CD14-positive monocyte (primary cell): ENCODE measurements at regions not wholly inside any gene's neighbourhood (a gene's known extent, or its start where the extent isn't known, plus 50 kb on each side); places are given as distances from the start of the nearest gene placed in this dataset.

Experiments used
- DNase-seq, 3 donors: peaks; one replicate each; pipeline ENCODE4 v3.0.0-alpha.2; 2011 to 2022
- H2AFZ ChIP-seq: 2 replicates; pipeline ENCODE4 v1.6.0; 2012; ENCODE audit warnings: mild to moderate bottlenecking, low read depth, low read length, inconsistent platforms; ENCODE audit not compliant: insufficient read depth, poor library complexity, severe bottlenecking
- H3K27ac ChIP-seq, 2 donors: 1 replicate in 1 of 2; 2 replicates in 1 of 2; pipeline ENCODE4 v1.5.1; 2012 to 2013; ENCODE audit warnings: low read length in 2 of 2, control low read depth in 1 of 2, inconsistent platforms in 1 of 2, low read depth in 1 of 2, mild to moderate bottlenecking in 1 of 2
- H3K27me3 ChIP-seq, 2 donors: one replicate each; pipeline versions ENCODE4 v1.6.0 to v1.6.1; 2011 to 2013; ENCODE audit warnings: low read length in 2 of 2; ENCODE audit not compliant: control insufficient read depth in 2 of 2, insufficient read depth in 2 of 2
- H3K36me3 ChIP-seq, 2 donors: replicated peaks in 1 of 2; 1 replicate in 1 of 2; 2 replicates in 1 of 2; pipeline versions ENCODE4 v1.5.1 to v1.6.1; 2012 to 2013; ENCODE audit warnings: low read length in 2 of 2, control low read depth in 1 of 2, inconsistent platforms in 1 of 2, mild to moderate bottlenecking in 1 of 2; ENCODE audit not compliant: insufficient read depth in 2 of 2, control insufficient read depth in 1 of 2
- H3K4me1 ChIP-seq, 2 donors: 1 replicate in 1 of 2; 2 replicates in 1 of 2; pipeline versions ENCODE4 v1.5.1 to v1.6.1; 2012 to 2013; ENCODE audit warnings: low read length in 2 of 2, control low read depth in 1 of 2, inconsistent platforms in 1 of 2, mild to moderate bottlenecking in 1 of 2, moderate library complexity in 1 of 2; ENCODE audit not compliant: insufficient read depth in 2 of 2, control insufficient read depth in 1 of 2
- H3K4me2 ChIP-seq: replicated peaks from 2 replicates; pipeline ENCODE3; 2012; ENCODE audit warnings: low read length, moderate library complexity, mild to moderate bottlenecking; ENCODE audit not compliant: poor library complexity, severe bottlenecking; ENCODE audit errors: extremely low read depth
- H3K4me3 ChIP-seq, 3 experiments: fragments of 200-600 bp in 1 of 3; sonication (generic) in 1 of 3; replicated peaks in 1 of 3; 1 replicate in 2 of 3; 2 replicates in 1 of 3; pipeline ENCODE4 v1.5.1; 2011 to 2013; ENCODE audit warnings: low read length in 3 of 3, mild to moderate bottlenecking in 3 of 3, control low read depth in 2 of 3, low read depth in 2 of 3, inconsistent platforms in 1 of 3, moderate library complexity in 1 of 3
- H3K79me2 ChIP-seq: 2 replicates; pipeline ENCODE4 v1.6.0; 2012; ENCODE audit warnings: mild to moderate bottlenecking, control low read depth, inconsistent platforms, low read length, moderate library complexity; ENCODE audit not compliant: insufficient read depth
- H3K9ac ChIP-seq: 2 replicates; pipeline ENCODE4 v1.6.0; 2017; ENCODE audit warnings: low read length, mild to moderate bottlenecking; ENCODE audit not compliant: insufficient read depth, poor library complexity, severe bottlenecking
- H3K9me3 ChIP-seq, 2 donors: replicated peaks in 1 of 2; 1 replicate in 1 of 2; 2 replicates in 1 of 2; pipeline versions ENCODE4 v1.5.1 to v1.6.1; 2012 to 2013; ENCODE audit warnings: low read length in 2 of 2, control low read depth in 1 of 2; ENCODE audit not compliant: control insufficient read depth in 1 of 2, insufficient read depth in 1 of 2
- H4K20me1 ChIP-seq: 2 replicates; pipeline ENCODE4 v1.6.0; 2012; ENCODE audit warnings: mild to moderate bottlenecking, low read length, control low read depth, moderate library complexity; ENCODE audit not compliant: insufficient read depth
- H3K27ac Mint-ChIP-seq, 7 donors: one replicate each; pipeline ENCODE4 v1.8.0; 2020; ENCODE audit warnings: mild to moderate bottlenecking in 7 of 7, mixed read lengths in 7 of 7, moderate library complexity in 6 of 7, inconsistent platforms in 2 of 7
- H3K27me3 Mint-ChIP-seq, 3 donors: one replicate each; pipeline ENCODE4 v1.8.0; 2021 to 2022; ENCODE audit warnings: low read depth in 3 of 3, mild to moderate bottlenecking in 3 of 3, mixed read lengths in 3 of 3, moderate library complexity in 3 of 3, inconsistent platforms in 1 of 3
- H3K36me3 Mint-ChIP-seq, 2 donors: one replicate each; pipeline ENCODE4 v1.8.0; 2020; ENCODE audit warnings: mixed read lengths in 2 of 2, inconsistent platforms in 1 of 2, mild to moderate bottlenecking in 1 of 2
- H3K4me1 Mint-ChIP-seq: one replicate; pipeline ENCODE4 v1.8.0; 2020; ENCODE audit warnings: mild to moderate bottlenecking, mixed read lengths
- H3K4me3 Mint-ChIP-seq, 2 donors: one replicate each; pipeline ENCODE4 v1.8.0; 2020; ENCODE audit warnings: mild to moderate bottlenecking in 2 of 2, mixed read lengths in 2 of 2, moderate library complexity in 1 of 2
- H3K9me3 Mint-ChIP-seq, 7 donors: one replicate each; pipeline ENCODE4 v1.8.0; 2020 to 2022; ENCODE audit warnings: mixed read lengths in 7 of 7, mild to moderate bottlenecking in 6 of 7, moderate library complexity in 6 of 7, inconsistent platforms in 2 of 7
- WGBS: methylation state at CpG from one replicate; pipeline ENCODE4 v1.1.5; 2013; ENCODE audit warnings: missing lambda C conversion rate; ENCODE audit not compliant: insufficient coverage; 5-methylcytosine and 5-hydroxymethylcytosine counted together
- intact Hi-C, 2 donors: fragments of 100-400 bp; cut with micrococcal nuclease; formaldehyde crosslinking; loops; one replicate each; pipeline versions ENCODE4 v1.15.0 to v1.15.1; 2023
- TF ChIP-seq, protein P1 (sequence below): fragments of 200-600 bp; IDR thresholded peaks from one replicate; pipeline ENCODE4 v1.8.0; 2022; ENCODE audit warnings: antibody characterized with exemption, mild to moderate bottlenecking

DNA sequence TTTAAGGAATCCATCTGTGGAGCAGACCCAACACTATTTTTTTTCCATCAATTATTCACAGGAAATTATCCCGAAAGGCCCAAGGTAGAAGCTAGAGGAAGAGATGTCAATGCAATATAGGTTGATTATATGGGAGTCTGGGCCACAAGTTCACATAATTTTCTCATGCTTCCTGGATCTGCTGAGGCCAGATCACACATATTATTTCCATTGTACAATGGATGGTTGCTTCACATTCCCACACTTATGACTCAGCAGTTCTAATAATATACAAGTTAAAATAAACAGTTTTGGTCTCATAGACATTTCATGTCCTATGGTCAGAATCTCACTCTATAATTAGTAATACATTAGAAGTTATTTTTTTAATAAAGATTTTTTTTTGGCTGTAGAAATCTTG, 66.0 kb upstream of the PTPRD start:
- DNase-seq, result no peak
- no CpG with 5 or more reads among the region's 1 CpG for WGBS
- Histone ChIP-seq H3K4me1 (no peaks in the 10 kb centered on the region), H3K27me3 (no peaks in the 10 kb centered on the region), H3K9me3 (peaks cover 4 to 20% of the 10 kb centered on the region in 2 donors), H4K20me1 (no peaks in the 10 kb centered on the region), H3K4me3 (no peak overlapping the region), H3K79me2 (no peaks in the 10 kb centered on the region), H3K36me3 (no peaks in the 10 kb centered on the region), H3K9ac (no peak overlapping the region), H3K27ac (no peak overlapping the region), H2AFZ (no peak overlapping the region), H3K4me2 (no peak overlapping the region)
- Mint-ChIP-seq H3K4me1 (no peaks in the 10 kb centered on the region), H3K27ac (no peak overlapping the region), H3K9me3 (peaks cover 0 to 14% (median 2%) of the 10 kb centered on the region in 7 donors), H3K36me3 (no peaks in the 10 kb centered on the region), H3K4me3 (no peak overlapping the region), H3K27me3 (no peaks in the 10 kb centered on the region)
- TF ChIP-seq, protein P1, sequence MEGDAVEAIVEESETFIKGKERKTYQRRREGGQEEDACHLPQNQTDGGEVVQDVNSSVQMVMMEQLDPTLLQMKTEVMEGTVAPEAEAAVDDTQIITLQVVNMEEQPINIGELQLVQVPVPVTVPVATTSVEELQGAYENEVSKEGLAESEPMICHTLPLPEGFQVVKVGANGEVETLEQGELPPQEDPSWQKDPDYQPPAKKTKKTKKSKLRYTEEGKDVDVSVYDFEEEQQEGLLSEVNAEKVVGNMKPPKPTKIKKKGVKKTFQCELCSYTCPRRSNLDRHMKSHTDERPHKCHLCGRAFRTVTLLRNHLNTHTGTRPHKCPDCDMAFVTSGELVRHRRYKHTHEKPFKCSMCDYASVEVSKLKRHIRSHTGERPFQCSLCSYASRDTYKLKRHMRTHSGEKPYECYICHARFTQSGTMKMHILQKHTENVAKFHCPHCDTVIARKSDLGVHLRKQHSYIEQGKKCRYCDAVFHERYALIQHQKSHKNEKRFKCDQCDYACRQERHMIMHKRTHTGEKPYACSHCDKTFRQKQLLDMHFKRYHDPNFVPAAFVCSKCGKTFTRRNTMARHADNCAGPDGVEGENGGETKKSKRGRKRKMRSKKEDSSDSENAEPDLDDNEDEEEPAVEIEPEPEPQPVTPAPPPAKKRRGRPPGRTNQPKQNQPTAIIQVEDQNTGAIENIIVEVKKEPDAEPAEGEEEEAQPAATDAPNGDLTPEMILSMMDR, result no peak
- intact Hi-C loops, result no loop called here

DNA sequence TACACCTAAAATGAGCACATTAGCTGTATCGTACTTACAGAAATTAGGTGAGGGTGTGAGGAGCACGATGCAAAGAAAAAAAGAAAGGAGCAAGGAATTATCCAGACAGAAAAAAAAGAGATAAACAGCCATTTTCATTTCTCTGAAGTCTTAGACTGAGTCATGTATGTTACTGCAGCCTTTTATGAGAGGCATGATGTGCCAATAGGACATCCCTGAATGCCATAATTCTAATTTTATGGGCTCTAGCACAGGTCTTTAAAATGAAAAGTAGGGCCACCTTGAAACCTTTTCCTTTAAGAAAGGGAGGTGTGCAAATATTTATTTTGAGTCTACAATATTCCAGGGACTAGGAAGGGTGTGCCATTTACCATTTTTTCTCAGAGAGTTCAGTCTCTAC, 74.1 kb upstream of the PTPRD start:
- Histone ChIP-seq H2AFZ (no peak overlapping the region), H3K4me2 (no peak overlapping the region), H3K79me2 (no peaks in the 10 kb centered on the region), H3K27me3 (no peaks in the 10 kb centered on the region), H3K27ac (no peak overlapping the region), H3K9ac (no peak overlapping the region), H3K9me3 (no peaks in the 10 kb centered on the region), H4K20me1 (no peaks in the 10 kb centered on the region), H3K36me3 (no peaks in the 10 kb centered on the region), H3K4me1 (no peaks in the 10 kb centered on the region), H3K4me3 (no peak overlapping the region)
- no peak overlapping the region for H3K4me3 Mint-ChIP-seq
- H3K27me3 Mint-ChIP-seq, result no peaks in the 10 kb centered on the region
- no peaks in the 10 kb centered on the region for H3K4me1 Mint-ChIP-seq
- WGBS, result no CpG with 5 or more reads among the region's 2 CpGs
- intact Hi-C loops, result no loop called here
- no peak overlapping the region for H3K27ac Mint-ChIP-seq
- peaks cover 0 to 3% (median 0%) of the 10 kb centered on the region in 7 donors for H3K9me3 Mint-ChIP-seq
- H3K36me3 Mint-ChIP-seq, result no peaks in the 10 kb centered on the region
- DNase-seq, result no peak
- TF ChIP-seq, protein P1, result no peak
